GM19328 (cell line): ENCODE measurements at regions not wholly inside any gene's neighbourhood (a gene's known extent, or its start where the extent isn't known, plus 50 kb on each side); places are given as distances from the start of the nearest gene placed in this dataset.

Experiments used
- ATAC-seq: cut with Tn5 transposase; IDR thresholded peaks from one replicate; pipeline ENCODE4 v1.9.1; 2021; ENCODE audit warnings: mild to moderate bottlenecking, moderate library complexity; ENCODE audit not compliant: unreplicated experiment

DNA sequence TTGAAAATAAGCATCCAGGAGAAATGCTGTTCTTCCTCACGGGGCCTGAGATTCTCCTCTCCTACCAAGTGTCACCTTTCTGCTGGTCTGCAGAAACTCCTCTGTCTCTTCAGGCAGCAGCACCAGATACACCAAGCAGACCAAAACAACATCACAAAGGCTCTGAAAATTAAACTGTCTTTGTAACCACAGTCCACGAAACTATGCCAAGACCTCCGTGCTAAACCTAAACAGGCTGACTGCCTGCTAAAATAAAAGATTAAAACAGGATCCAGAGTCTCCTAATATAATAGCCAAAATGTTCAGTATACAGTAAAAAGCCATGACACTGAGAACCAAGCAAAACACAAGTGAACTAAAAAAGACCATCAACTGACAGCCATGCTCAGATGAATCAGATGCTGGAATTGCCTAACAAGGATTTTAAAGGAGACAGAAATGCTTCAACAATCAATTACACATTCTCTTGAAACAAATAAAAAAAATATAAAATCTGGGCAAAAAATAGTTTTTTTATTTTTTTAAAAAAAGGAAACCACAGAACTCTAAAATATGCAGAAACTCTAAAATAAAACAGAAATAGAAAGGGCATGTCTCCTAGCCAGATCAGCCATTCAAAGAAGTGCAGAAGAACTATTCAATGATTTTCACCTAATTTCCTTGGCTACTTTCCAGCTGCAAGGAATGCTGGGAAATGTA is 50.3 kb upstream of the TOX3 start:
- no peak for ATAC-seq
